ENCODE measurements at regions not wholly inside any gene's neighbourhood (a gene's known extent, or its start where the extent isn't known, plus 50 kb on each side); places are given as distances from the start of the nearest gene placed in this dataset.
A peak's percentile ranks its signal among the peaks of the same experiment; 100 is the strongest.

GRCh38 chr2:65767946-65768345 lies 335.5 kb upstream of the SPRED2 start:
- BruUV-seq (replicated peaks): no TSS peak
- DNase-seq (ENCODE audit: low spot score) (no peak), ATAC-seq (no peak), FAIRE-seq (no peak)
- H3K4me2 ChIP-seq (ENCODE audit: low read depth, low read length): no peak overlapping the region
- H3K4me1 ChIP-seq (ENCODE audit: insufficient read depth, low read length): no peaks in the 10 kb centered on the region
- H3K4me3 ChIP-seq (replicated peaks in 1 of 3; ENCODE audit: insufficient read depth in 1 of 3, low read depth in 2 of 3, low read length in 3 of 3): no peak overlapping the region
- WGBS (ENCODE audit: low lambda C conversion rate): 4% methylated on average over 4 of the region's 4 CpGs
- H3K27me3 ChIP-seq (ENCODE audit: control insufficient read depth in 1 of 2, insufficient read depth in 2 of 2, low read length in 2 of 2): no peaks in the 10 kb centered on the region; a peak in 1 of 5 replicates
- in situ Hi-C loops (cut with HindIII; ENCODE audit: extremely low pct_ligation_motif_present, low pct_unique_long_range_greater_than_20kb): no loop called here
- no peaks in the 10 kb centered on the region for H3K9me3 ChIP-seq (ENCODE audit: low read length)
- H3K36me3 ChIP-seq (replicated peaks in 1 of 2; ENCODE audit: control insufficient read depth in 1 of 2, insufficient read depth in 2 of 2, low read length in 2 of 2): no peaks in the 10 kb centered on the region
- no peak overlapping the region for H3K27ac ChIP-seq (ENCODE audit: extremely low read length, insufficient read depth, low read length)
- intact Hi-C loops (cut with micrococcal nuclease; ENCODE audit: unreplicated experiment): no loop called here
- ChIA-PET POLR2A (no interaction called here), CTCF (ENCODE audit: low intra/inter-chr PET ratio, low total read pairs) (no interaction called here)
- no peak overlapping the region for H3K9ac ChIP-seq (ENCODE audit: insufficient read depth, low read depth, low read length)
- no peaks in the 10 kb centered on the region for H3K79me2 ChIP-seq (ENCODE audit: insufficient read depth, low read length)
- no peaks in the 10 kb centered on the region for H4K20me1 ChIP-seq (ENCODE audit: insufficient read depth, low read length)
- no peak overlapping the region for H2AFZ ChIP-seq (ENCODE audit: low read length)
- TF ChIP-seq, protein P1, sequence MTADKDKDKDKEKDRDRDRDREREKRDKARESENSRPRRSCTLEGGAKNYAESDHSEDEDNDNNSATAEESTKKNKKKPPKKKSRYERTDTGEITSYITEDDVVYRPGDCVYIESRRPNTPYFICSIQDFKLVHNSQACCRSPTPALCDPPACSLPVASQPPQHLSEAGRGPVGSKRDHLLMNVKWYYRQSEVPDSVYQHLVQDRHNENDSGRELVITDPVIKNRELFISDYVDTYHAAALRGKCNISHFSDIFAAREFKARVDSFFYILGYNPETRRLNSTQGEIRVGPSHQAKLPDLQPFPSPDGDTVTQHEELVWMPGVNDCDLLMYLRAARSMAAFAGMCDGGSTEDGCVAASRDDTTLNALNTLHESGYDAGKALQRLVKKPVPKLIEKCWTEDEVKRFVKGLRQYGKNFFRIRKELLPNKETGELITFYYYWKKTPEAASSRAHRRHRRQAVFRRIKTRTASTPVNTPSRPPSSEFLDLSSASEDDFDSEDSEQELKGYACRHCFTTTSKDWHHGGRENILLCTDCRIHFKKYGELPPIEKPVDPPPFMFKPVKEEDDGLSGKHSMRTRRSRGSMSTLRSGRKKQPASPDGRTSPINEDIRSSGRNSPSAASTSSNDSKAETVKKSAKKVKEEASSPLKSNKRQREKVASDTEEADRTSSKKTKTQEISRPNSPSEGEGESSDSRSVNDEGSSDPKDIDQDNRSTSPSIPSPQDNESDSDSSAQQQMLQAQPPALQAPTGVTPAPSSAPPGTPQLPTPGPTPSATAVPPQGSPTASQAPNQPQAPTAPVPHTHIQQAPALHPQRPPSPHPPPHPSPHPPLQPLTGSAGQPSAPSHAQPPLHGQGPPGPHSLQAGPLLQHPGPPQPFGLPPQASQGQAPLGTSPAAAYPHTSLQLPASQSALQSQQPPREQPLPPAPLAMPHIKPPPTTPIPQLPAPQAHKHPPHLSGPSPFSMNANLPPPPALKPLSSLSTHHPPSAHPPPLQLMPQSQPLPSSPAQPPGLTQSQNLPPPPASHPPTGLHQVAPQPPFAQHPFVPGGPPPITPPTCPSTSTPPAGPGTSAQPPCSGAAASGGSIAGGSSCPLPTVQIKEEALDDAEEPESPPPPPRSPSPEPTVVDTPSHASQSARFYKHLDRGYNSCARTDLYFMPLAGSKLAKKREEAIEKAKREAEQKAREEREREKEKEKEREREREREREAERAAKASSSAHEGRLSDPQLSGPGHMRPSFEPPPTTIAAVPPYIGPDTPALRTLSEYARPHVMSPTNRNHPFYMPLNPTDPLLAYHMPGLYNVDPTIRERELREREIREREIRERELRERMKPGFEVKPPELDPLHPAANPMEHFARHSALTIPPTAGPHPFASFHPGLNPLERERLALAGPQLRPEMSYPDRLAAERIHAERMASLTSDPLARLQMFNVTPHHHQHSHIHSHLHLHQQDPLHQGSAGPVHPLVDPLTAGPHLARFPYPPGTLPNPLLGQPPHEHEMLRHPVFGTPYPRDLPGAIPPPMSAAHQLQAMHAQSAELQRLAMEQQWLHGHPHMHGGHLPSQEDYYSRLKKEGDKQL (CRISPR knock-in tag; IDR thresholded peaks at IDR 0.05; ENCODE audit: low read depth): no peak
- no peak for TF ChIP-seq TOPORS (CRISPR knock-in tag; IDR thresholded peaks at IDR 0.05)

- Histone ChIP-seq H3K4me3 (replicated peaks in 1 of 3; ENCODE audit: insufficient read depth in 1 of 3, low read depth in 2 of 3, low read length in 3 of 3) (no peak overlapping the region), H2AFZ (ENCODE audit: low read length) (no peak overlapping the region), H3K9ac (ENCODE audit: insufficient read depth, low read depth, low read length) (no peak overlapping the region), H3K4me1 (ENCODE audit: insufficient read depth, low read length) (no peaks in the 10 kb centered on the region), H3K4me2 (ENCODE audit: low read depth, low read length) (no peak overlapping the region), H3K79me2 (ENCODE audit: insufficient read depth, low read length) (no peaks in the 10 kb centered on the region), H3K9me3 (ENCODE audit: low read length) (no peaks in the 10 kb centered on the region), H3K36me3 (replicated peaks in 1 of 2; ENCODE audit: control insufficient read depth in 1 of 2, insufficient read depth in 2 of 2, low read length in 2 of 2) (no peaks in the 10 kb centered on the region), H4K20me1 (ENCODE audit: insufficient read depth, low read length) (no peaks in the 10 kb centered on the region), H3K27me3 (ENCODE audit: control insufficient read depth in 1 of 2, insufficient read depth in 2 of 2, low read length in 2 of 2) (no peaks in the 10 kb centered on the region), H3K27ac (ENCODE audit: extremely low read length, insufficient read depth, low read length) (no peak overlapping the region)
- in situ Hi-C loops (cut with HindIII; ENCODE audit: extremely low pct_ligation_motif_present, low pct_unique_long_range_greater_than_20kb): no loop called here
- intact Hi-C loops (cut with micrococcal nuclease; ENCODE audit: unreplicated experiment): no loop called here
- WGBS (ENCODE audit: low lambda C conversion rate): 8% methylated on average over 6 of the region's 6 CpGs
- TF ChIP-seq CEBPB (IDR thresholded peaks at IDR 0.05; ENCODE audit: borderline replicate concordance, low read depth, low read length): peak; percentile 38; the same call in 1 of the 2 replicates
- TF ChIP-seq SMAD1 (CRISPR knock-in tag; IDR thresholded peaks at IDR 0.05; ENCODE audit: borderline replicate concordance, low read depth): no peak
- TF ChIP-seq ZNF556 (CRISPR knock-in tag; IDR thresholded peaks at IDR 0.05; ENCODE audit: borderline replicate concordance): no peak
- no peak for DNase-seq (ENCODE audit: low spot score)
- no TSS peak for BruUV-seq (replicated peaks)
- CTCF ChIA-PET (ENCODE audit: low intra/inter-chr PET ratio, low total read pairs): no interaction called here
- FAIRE-seq: no peak
- POLR2A ChIA-PET: no interaction called here
- no peak for ATAC-seq
Measured at GRCh38 chr2:65766768-65767267, 334.4 kb upstream of the SPRED2 start.
